GM12878 (cell line): ENCODE measurements at regions not wholly inside any gene's neighbourhood (a gene's known extent, or its start where the extent isn't known, plus 50 kb on each side); places are given as distances from the start of the nearest gene placed in this dataset.

ENCODE experiments used
- ATAC-seq: fragments of 200-7000 bp; cut with Tn5 transposase; 3 replicates; pipeline ENCODE4 v1.9.1; 2020; ENCODE audit warnings: mild to moderate bottlenecking, moderate library complexity
- BruUV-seq: library from RNA; stranded (reverse); fragments of 400-500 nt; replicated peaks from 2 replicates; lab custom pipeline; 2021; lab: Mats Ljungman, UMichigan
- CTCF ChIA-PET: fragments of 300-600 bp; sonication (Branson Sonifier 250); formaldehyde crosslinking; extraction: SDS; loops from one replicate; lab custom pipeline; 2021; ENCODE audit warnings: inconsistent platforms; lab: Yijun Ruan, JAX
- POLR2A ChIA-PET: fragments of 350-600 bp; formaldehyde crosslinking; extraction: SDS; loops from one replicate; lab custom pipeline; 2021; ENCODE audit warnings: inconsistent platforms; lab: Charles Lee
- RAD21 ChIA-PET: fragments of 300-600 bp; sonication (Branson Sonifier 250); formaldehyde crosslinking; loops from one replicate; lab custom pipeline; 2023; ENCODE audit warnings: antibody characterized with exemption; ENCODE audit not compliant: unreplicated experiment; lab: Charles Lee
- SMC1A ChIA-PET: fragments of 300-600 bp; sonication (Branson Sonifier 250); formaldehyde crosslinking; loops from one replicate; lab custom pipeline; 2023; ENCODE audit not compliant: unreplicated experiment, uncharacterized antibody; lab: Charles Lee
- DNase-seq: peaks from one replicate; pipeline ENCODE4 v3.0.0-alpha.2; 2011; ENCODE audit warnings: low read depth, low spot score
- FAIRE-seq: peaks from 3 replicates; lab custom pipeline; 2011; peaks lifted over from hg19 to GRCh38; lab: Jason Lieb, UNC
- H2AFZ ChIP-seq: 2 replicates; pipeline ENCODE4 v1.6.0; 2011; ENCODE audit warnings: low read depth, low read length, control low read depth; ENCODE audit not compliant: control insufficient read depth
- H3K27ac ChIP-seq: 2 replicates; pipeline ENCODE4 v1.5.1; 2011; ENCODE audit warnings: control low read depth; ENCODE audit not compliant: control insufficient read depth, insufficient read depth
- H3K27me3 ChIP-seq, 2 experiments: replicated peaks in 1 of 2; 2 replicates each; pipeline versions ENCODE4 v1.6.0 to v1.6.1; 2011; ENCODE audit warnings: low read length in 1 of 2; ENCODE audit not compliant: control insufficient read depth in 2 of 2, insufficient read depth in 2 of 2
- H3K36me3 ChIP-seq, 2 experiments: 2 replicates each; pipeline ENCODE4 v1.5.1; 2011; ENCODE audit warnings: low read length in 1 of 2; ENCODE audit not compliant: control insufficient read depth in 2 of 2, insufficient read depth in 2 of 2
- H3K4me1 ChIP-seq: 2 replicates; pipeline ENCODE4 v1.6.1; 2011; ENCODE audit warnings: mild to moderate bottlenecking, low read length, moderate library complexity, mixed read lengths; ENCODE audit not compliant: control insufficient read depth, insufficient read depth
- H3K4me2 ChIP-seq: 2 replicates; pipeline ENCODE4 v1.6.0; 2011; ENCODE audit warnings: control low read depth; ENCODE audit not compliant: control insufficient read depth, insufficient read depth
- H3K4me3 ChIP-seq: fragments of 200-600 bp; sonication (generic); 2 replicates; pipeline ENCODE4 v1.5.1; 2016
- H3K79me2 ChIP-seq: 2 replicates; pipeline ENCODE4 v1.6.0; 2011; ENCODE audit warnings: low read length; ENCODE audit not compliant: control insufficient read depth, insufficient read depth
- H3K9ac ChIP-seq: 2 replicates; pipeline ENCODE4 v1.8.0; 2011; ENCODE audit warnings: low read length, control low read depth, mixed read lengths; ENCODE audit not compliant: control insufficient read depth, insufficient read depth
- H3K9me3 ChIP-seq: replicated peaks from 3 replicates; pipeline ENCODE4 v1.5.1; 2011; ENCODE audit warnings: mild to moderate bottlenecking, low read length; ENCODE audit not compliant: control insufficient read depth, insufficient read depth
- H4K20me1 ChIP-seq: 2 replicates; pipeline ENCODE4 v1.6.0; 2011; ENCODE audit not compliant: control insufficient read depth, insufficient read depth
- CBX3 ChIP-seq: fragments of 200-600 bp; sonication (generic); IDR thresholded peaks from 2 replicates; pipeline ENCODE4 v1.6.1; 2016; ENCODE audit warnings: low read depth, borderline replicate concordance
- CEBPB ChIP-seq, 2 experiments: fragments of 150-350 bp in 1 of 2; IDR thresholded peaks; 2 replicates each; pipeline ENCODE4 v1.6.1; 2012 to 2014; ENCODE audit warnings: low read depth in 2 of 2, low read length in 2 of 2, borderline replicate concordance in 1 of 2, inconsistent platforms in 1 of 2
- JUND ChIP-seq: IDR thresholded peaks from 2 replicates; pipeline ENCODE4 v1.6.1; 2012; ENCODE audit warnings: low read depth, mild to moderate bottlenecking, low read length, improper control_type of control experiment, moderate library complexity
- PAX8 ChIP-seq: fragments of 450-650 bp; IDR thresholded peaks from 2 replicates; pipeline ENCODE4 v1.6.1; 2017; ENCODE audit warnings: mild to moderate bottlenecking, moderate library complexity
- RAD21 ChIP-seq: IDR thresholded peaks from 2 replicates; pipeline ENCODE4 v1.6.1; 2011; ENCODE audit warnings: mild to moderate bottlenecking, low read depth, low read length, moderate library complexity; ENCODE audit not compliant: insufficient read depth
- SMC3 ChIP-seq: IDR thresholded peaks from 2 replicates; pipeline ENCODE4 v1.6.1; 2011; ENCODE audit warnings: low read length, improper control_type of control experiment, borderline replicate concordance
- SPI1 ChIP-seq: IDR thresholded peaks from 2 replicates; pipeline ENCODE4 v1.6.1; 2011; ENCODE audit warnings: low read depth, mild to moderate bottlenecking, low read length, moderate library complexity, borderline replicate concordance; ENCODE audit not compliant: insufficient read depth
- STAT3 ChIP-seq: IDR thresholded peaks from 2 replicates; pipeline ENCODE4 v1.6.1; 2011; ENCODE audit warnings: low read depth, low read length, improper control_type of control experiment
- WGBS: methylation state at CpG from one replicate; pipeline ENCODE4 v1.1.6; 2016; ENCODE audit warnings: low lambda C conversion rate; ENCODE audit not compliant: insufficient replicate concordance, insufficient coverage; ENCODE audit errors: missing lambda C conversion rate; 5-methylcytosine and 5-hydroxymethylcytosine counted together
- in situ Hi-C: fragments of 300-500 bp; cut with MboI; formaldehyde crosslinking; loops from 9 replicates; pipeline ENCODE4 v1.14.3; 2018; ENCODE audit warnings: mixed read lengths
- intact Hi-C: fragments of 100-400 bp; cut with micrococcal nuclease; formaldehyde crosslinking; loops from one replicate; pipeline ENCODE4 v1.14.2; 2022; ENCODE audit not compliant: unreplicated experiment
- TF ChIP-seq, protein P1 (sequence below): IDR thresholded peaks from 2 replicates; pipeline ENCODE4 v1.6.1; 2012; ENCODE audit warnings: low read depth, low read length, improper control_type of control experiment
- TF ChIP-seq, protein P2 (sequence below): IDR thresholded peaks from 2 replicates; pipeline ENCODE4 v1.6.1; 2012; ENCODE audit warnings: improper control_type of control experiment, low read depth, low read length; ENCODE audit not compliant: insufficient replicate concordance
- TF ChIP-seq, protein P3 (sequence below): fragments of 450-650 bp; IDR thresholded peaks from 2 replicates; pipeline ENCODE4 v1.6.1; 2016; ENCODE audit warnings: mild to moderate bottlenecking
- TF ChIP-seq, protein P4 (sequence below): fragments of 450-650 bp; formaldehyde crosslinking; IDR thresholded peaks from 2 replicates; pipeline ENCODE4 v1.4.0; 2020; ENCODE audit warnings: mild to moderate bottlenecking, moderate library complexity

DNA sequence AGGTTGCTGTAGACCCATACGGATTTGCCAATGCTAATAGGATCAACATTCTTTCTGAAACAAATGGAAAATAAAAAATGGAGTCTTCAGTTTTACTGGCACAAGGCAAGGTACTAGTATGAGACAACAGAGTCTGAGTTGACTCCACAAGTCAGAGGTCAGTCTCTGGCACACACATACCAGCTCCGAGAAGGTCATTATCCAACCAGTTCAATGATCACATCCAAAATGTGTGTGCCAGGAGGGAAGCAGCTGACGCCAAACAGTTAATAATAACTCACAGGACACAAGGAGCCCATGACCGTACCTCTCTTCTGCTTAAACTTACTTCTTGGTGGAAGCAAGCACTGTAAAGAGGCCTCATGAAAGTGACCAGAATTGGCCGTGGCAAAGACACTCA, 528.6 kb downstream of the ZNF516 start:
- no peak for FAIRE-seq
- SMC1A ChIA-PET, result interaction anchor here (0.7 kb wide), 1 partner anchor 53 kb away, joined by 3 read pairs; no protein-coding TSS in a partner anchor
- no peaks in the 10 kb centered on the region for H4K20me1 ChIP-seq
- CTCF ChIA-PET, result interaction anchor here (1.0 kb wide), 1 partner anchor 113 kb away, joined by 3 read pairs; no protein-coding TSS in a partner anchor
- no peak overlapping the region for H2AFZ ChIP-seq
- no peak overlapping the region for H3K4me2 ChIP-seq
- ATAC-seq, result no peak
- in situ Hi-C loops, result no loop called here
- intact Hi-C loops, result no loop called here
- no peak overlapping the region for H3K4me3 ChIP-seq
- POLR2A ChIA-PET, result no interaction called here
- H3K27me3 ChIP-seq, result no peaks in the 10 kb centered on the region
- H3K9me3 ChIP-seq, result no peaks in the 10 kb centered on the region
- BruUV-seq, result no TSS peak
- H3K36me3 ChIP-seq, result no peaks in the 10 kb centered on the region
- H3K9ac ChIP-seq, result no peak overlapping the region
- H3K79me2 ChIP-seq, result no peaks in the 10 kb centered on the region
- WGBS, result 27% methylated on average over 4 of the region's 5 CpGs
- no peak for DNase-seq
- no peaks in the 10 kb centered on the region for H3K4me1 ChIP-seq
- RAD21 ChIA-PET, result no interaction called here
- no peak overlapping the region for H3K27ac ChIP-seq
- no peak for TF ChIP-seq JUND
- TF ChIP-seq, protein P1, sequence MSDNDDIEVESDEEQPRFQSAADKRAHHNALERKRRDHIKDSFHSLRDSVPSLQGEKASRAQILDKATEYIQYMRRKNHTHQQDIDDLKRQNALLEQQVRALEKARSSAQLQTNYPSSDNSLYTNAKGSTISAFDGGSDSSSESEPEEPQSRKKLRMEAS, result no peak
- no peak for TF ChIP-seq STAT3
- TF ChIP-seq CBX3, result no peak
- TF ChIP-seq, protein P2, sequence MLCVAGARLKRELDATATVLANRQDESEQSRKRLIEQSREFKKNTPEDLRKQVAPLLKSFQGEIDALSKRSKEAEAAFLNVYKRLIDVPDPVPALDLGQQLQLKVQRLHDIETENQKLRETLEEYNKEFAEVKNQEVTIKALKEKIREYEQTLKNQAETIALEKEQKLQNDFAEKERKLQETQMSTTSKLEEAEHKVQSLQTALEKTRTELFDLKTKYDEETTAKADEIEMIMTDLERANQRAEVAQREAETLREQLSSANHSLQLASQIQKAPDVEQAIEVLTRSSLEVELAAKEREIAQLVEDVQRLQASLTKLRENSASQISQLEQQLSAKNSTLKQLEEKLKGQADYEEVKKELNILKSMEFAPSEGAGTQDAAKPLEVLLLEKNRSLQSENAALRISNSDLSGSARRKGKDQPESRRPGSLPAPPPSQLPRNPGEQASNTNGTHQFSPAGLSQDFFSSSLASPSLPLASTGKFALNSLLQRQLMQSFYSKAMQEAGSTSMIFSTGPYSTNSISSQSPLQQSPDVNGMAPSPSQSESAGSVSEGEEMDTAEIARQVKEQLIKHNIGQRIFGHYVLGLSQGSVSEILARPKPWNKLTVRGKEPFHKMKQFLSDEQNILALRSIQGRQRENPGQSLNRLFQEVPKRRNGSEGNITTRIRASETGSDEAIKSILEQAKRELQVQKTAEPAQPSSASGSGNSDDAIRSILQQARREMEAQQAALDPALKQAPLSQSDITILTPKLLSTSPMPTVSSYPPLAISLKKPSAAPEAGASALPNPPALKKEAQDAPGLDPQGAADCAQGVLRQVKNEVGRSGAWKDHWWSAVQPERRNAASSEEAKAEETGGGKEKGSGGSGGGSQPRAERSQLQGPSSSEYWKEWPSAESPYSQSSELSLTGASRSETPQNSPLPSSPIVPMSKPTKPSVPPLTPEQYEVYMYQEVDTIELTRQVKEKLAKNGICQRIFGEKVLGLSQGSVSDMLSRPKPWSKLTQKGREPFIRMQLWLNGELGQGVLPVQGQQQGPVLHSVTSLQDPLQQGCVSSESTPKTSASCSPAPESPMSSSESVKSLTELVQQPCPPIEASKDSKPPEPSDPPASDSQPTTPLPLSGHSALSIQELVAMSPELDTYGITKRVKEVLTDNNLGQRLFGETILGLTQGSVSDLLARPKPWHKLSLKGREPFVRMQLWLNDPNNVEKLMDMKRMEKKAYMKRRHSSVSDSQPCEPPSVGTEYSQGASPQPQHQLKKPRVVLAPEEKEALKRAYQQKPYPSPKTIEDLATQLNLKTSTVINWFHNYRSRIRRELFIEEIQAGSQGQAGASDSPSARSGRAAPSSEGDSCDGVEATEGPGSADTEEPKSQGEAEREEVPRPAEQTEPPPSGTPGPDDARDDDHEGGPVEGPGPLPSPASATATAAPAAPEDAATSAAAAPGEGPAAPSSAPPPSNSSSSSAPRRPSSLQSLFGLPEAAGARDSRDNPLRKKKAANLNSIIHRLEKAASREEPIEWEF, result no peak
- no peak for TF ChIP-seq SMC3
- TF ChIP-seq RAD21, result no peak
- TF ChIP-seq CEBPB (IDR thresholded peaks at IDR 0.05; ENCODE audit: borderline replicate concordance in 1 of 2, low read depth in 2 of 2, low read length in 2 of 2), result no peak
- TF ChIP-seq, protein P3, sequence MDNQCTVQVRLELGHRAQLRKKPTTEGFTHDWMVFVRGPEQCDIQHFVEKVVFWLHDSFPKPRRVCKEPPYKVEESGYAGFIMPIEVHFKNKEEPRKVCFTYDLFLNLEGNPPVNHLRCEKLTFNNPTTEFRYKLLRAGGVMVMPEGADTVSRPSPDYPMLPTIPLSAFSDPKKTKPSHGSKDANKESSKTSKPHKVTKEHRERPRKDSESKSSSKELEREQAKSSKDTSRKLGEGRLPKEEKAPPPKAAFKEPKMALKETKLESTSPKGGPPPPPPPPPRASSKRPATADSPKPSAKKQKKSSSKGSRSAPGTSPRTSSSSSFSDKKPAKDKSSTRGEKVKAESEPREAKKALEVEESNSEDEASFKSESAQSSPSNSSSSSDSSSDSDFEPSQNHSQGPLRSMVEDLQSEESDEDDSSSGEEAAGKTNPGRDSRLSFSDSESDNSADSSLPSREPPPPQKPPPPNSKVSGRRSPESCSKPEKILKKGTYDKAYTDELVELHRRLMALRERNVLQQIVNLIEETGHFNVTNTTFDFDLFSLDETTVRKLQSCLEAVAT, result no peak
- no peak for TF ChIP-seq SPI1
- TF ChIP-seq, protein P4, sequence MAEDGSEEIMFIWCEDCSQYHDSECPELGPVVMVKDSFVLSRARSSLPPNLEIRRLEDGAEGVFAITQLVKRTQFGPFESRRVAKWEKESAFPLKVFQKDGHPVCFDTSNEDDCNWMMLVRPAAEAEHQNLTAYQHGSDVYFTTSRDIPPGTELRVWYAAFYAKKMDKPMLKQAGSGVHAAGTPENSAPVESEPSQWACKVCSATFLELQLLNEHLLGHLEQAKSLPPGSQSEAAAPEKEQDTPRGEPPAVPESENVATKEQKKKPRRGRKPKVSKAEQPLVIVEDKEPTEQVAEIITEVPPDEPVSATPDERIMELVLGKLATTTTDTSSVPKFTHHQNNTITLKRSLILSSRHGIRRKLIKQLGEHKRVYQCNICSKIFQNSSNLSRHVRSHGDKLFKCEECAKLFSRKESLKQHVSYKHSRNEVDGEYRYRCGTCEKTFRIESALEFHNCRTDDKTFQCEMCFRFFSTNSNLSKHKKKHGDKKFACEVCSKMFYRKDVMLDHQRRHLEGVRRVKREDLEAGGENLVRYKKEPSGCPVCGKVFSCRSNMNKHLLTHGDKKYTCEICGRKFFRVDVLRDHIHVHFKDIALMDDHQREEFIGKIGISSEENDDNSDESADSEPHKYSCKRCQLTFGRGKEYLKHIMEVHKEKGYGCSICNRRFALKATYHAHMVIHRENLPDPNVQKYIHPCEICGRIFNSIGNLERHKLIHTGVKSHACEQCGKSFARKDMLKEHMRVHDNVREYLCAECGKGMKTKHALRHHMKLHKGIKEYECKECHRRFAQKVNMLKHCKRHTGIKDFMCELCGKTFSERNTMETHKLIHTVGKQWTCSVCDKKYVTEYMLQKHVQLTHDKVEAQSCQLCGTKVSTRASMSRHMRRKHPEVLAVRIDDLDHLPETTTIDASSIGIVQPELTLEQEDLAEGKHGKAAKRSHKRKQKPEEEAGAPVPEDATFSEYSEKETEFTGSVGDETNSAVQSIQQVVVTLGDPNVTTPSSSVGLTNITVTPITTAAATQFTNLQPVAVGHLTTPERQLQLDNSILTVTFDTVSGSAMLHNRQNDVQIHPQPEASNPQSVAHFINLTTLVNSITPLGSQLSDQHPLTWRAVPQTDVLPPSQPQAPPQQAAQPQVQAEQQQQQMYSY (CRISPR knock-in tag), result no peak
- no peak for TF ChIP-seq PAX8
